Ishikawa (cell line): ENCODE measurements at regions not wholly inside any gene's neighbourhood (a gene's known extent, or its start where the extent isn't known, plus 50 kb on each side); places are given as distances from the start of the nearest gene placed in this dataset.

ENCODE experiments used
- CEBPB ChIP-seq: IDR thresholded peaks from 2 replicates; pipeline ENCODE4 v1.6.1; 2012
- CREB1 ChIP-seq: IDR thresholded peaks from 2 replicates; pipeline ENCODE4 v1.6.1; 2012; ENCODE audit warnings: low read depth
- EGR1 ChIP-seq: IDR thresholded peaks from 2 replicates; pipeline ENCODE4 v1.6.1; 2012
- EP300 ChIP-seq: IDR thresholded peaks from 2 replicates; pipeline ENCODE4 v1.6.1; 2012; ENCODE audit warnings: borderline replicate concordance
- FOXM1 ChIP-seq: IDR thresholded peaks from 2 replicates; pipeline ENCODE4 v1.6.1; 2012; ENCODE audit warnings: low read depth, borderline replicate concordance
- NFIC ChIP-seq: IDR thresholded peaks from 2 replicates; pipeline ENCODE4 v1.6.1; 2012
- RAD21 ChIP-seq: IDR thresholded peaks from 2 replicates; pipeline ENCODE4 v1.6.1; 2012; ENCODE audit warnings: low read depth
- TAF1 ChIP-seq: IDR thresholded peaks from 2 replicates; pipeline ENCODE4 v1.6.1; 2012; ENCODE audit warnings: low read depth, mild to moderate bottlenecking
- TCF12 ChIP-seq: IDR thresholded peaks from 2 replicates; pipeline ENCODE4 v1.6.1; 2012; ENCODE audit warnings: low read depth
- TEAD4 ChIP-seq: IDR thresholded peaks from 2 replicates; pipeline ENCODE4 v1.6.1; 2012
- YY1 ChIP-seq: IDR thresholded peaks from 2 replicates; pipeline ENCODE4 v1.6.1; 2012; ENCODE audit warnings: low read depth
- ZBTB7A ChIP-seq: IDR thresholded peaks from 2 replicates; pipeline ENCODE4 v1.6.1; 2012; ENCODE audit warnings: low read depth
- TF ChIP-seq, protein P1 (sequence below): IDR thresholded peaks from 2 replicates; pipeline ENCODE4 v1.6.1; 2012; ENCODE audit warnings: low read depth, mild to moderate bottlenecking
- TF ChIP-seq, protein P2 (sequence below): IDR thresholded peaks from 2 replicates; pipeline ENCODE4 v1.6.1; 2012
- TF ChIP-seq, protein P3 (sequence below): IDR thresholded peaks from 2 replicates; pipeline ENCODE4 v1.6.1; 2012

DNA sequence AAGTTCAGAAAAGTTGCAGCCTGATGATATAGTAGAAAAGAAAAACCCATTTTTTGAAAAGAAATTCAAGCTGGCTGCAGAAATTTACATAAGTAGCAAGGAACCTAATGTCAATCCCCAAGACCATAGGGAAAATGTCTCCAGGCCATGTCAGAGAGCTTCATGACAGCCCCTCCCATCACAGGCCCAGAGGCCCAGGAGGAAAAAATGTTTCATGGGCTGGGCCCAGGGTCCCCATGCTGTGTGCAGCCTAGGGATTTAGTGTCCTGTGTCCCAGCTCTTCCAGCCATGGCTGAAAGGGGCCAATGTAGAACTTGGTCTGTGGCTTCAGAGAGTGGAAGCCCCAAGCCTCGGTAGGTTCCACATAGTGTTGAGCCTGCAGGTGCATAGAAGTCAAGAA is 220.3 kb downstream of the CSNK1G3 start:
- TF ChIP-seq EGR1: no peak
- TF ChIP-seq, protein P1, sequence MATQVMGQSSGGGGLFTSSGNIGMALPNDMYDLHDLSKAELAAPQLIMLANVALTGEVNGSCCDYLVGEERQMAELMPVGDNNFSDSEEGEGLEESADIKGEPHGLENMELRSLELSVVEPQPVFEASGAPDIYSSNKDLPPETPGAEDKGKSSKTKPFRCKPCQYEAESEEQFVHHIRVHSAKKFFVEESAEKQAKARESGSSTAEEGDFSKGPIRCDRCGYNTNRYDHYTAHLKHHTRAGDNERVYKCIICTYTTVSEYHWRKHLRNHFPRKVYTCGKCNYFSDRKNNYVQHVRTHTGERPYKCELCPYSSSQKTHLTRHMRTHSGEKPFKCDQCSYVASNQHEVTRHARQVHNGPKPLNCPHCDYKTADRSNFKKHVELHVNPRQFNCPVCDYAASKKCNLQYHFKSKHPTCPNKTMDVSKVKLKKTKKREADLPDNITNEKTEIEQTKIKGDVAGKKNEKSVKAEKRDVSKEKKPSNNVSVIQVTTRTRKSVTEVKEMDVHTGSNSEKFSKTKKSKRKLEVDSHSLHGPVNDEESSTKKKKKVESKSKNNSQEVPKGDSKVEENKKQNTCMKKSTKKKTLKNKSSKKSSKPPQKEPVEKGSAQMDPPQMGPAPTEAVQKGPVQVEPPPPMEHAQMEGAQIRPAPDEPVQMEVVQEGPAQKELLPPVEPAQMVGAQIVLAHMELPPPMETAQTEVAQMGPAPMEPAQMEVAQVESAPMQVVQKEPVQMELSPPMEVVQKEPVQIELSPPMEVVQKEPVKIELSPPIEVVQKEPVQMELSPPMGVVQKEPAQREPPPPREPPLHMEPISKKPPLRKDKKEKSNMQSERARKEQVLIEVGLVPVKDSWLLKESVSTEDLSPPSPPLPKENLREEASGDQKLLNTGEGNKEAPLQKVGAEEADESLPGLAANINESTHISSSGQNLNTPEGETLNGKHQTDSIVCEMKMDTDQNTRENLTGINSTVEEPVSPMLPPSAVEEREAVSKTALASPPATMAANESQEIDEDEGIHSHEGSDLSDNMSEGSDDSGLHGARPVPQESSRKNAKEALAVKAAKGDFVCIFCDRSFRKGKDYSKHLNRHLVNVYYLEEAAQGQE: no peak
- TF ChIP-seq TCF12: no peak
- TF ChIP-seq ZBTB7A: no peak
- TF ChIP-seq CREB1: no peak
- TF ChIP-seq CEBPB: no peak
- TF ChIP-seq TEAD4: no peak
- no peak for TF ChIP-seq YY1
- TF ChIP-seq, protein P2, sequence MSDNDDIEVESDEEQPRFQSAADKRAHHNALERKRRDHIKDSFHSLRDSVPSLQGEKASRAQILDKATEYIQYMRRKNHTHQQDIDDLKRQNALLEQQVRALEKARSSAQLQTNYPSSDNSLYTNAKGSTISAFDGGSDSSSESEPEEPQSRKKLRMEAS: no peak
- no peak for TF ChIP-seq RAD21
- TF ChIP-seq NFIC: no peak
- TF ChIP-seq FOXM1: no peak
- no peak for TF ChIP-seq TAF1

DNA sequence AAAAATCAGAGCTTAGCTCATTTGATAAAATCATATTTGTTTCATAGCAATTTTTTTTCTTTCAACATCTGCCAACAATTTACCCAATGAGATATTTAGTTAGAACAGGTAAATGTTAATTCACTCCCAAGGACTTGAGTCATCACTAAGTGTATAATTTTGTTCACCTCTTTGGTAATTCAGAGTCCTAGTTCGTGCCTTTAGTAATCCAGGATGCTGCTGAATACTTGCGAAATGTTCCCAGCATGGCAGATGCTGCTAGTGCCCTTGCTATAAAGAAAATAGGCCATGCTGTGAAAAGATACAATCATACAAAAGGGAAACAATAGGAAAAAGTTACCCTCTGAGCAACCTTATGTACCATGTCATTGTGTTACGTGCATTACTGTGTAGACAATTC is 210.5 kb downstream of the CSNK1G3 start:
- TF ChIP-seq RAD21 (no peak), EP300 (no peak), TEAD4 (no peak), TAF1 (no peak), CREB1 (no peak), FOXM1 (no peak), CEBPB (no peak), ZBTB7A (no peak), EGR1 (no peak), YY1 (no peak)
- TF ChIP-seq, protein P3, sequence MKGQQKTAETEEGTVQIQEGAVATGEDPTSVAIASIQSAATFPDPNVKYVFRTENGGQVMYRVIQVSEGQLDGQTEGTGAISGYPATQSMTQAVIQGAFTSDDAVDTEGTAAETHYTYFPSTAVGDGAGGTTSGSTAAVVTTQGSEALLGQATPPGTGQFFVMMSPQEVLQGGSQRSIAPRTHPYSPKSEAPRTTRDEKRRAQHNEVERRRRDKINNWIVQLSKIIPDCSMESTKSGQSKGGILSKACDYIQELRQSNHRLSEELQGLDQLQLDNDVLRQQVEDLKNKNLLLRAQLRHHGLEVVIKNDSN: no peak
- TF ChIP-seq, protein P1: no peak
- TF ChIP-seq, protein P2: no peak

DNA sequence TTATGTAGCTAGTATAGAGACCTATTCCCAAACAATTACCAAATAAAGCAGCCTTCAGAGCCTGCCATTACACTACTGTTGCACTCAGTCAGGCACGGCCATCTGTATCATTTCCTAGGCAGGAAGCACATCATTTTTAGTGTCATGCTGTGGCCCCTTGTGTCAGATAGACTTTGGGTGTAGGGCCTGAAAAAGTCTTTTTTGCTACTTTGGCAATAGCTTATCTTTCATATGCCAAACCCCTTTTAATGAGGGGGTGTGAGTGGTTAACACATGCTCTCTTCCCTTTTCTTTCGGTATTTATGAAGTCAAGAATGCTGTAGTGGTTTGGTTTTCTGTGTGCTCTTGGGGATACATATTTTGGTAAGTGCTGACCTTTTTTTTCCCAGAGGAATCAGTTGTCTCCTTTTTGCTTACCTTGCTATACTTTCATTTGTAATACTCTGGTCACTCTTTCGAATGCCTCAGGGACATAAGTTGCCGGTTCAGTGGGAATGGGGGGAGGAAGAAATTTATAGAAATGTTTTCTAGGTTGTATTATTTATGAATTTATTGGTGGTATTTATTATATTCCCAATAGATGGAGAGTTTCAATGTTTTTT is 209.8 kb downstream of the CSNK1G3 start:
- TF ChIP-seq, protein P2: no peak
- TF ChIP-seq YY1 (no peak), TCF12 (no peak), TAF1 (no peak), NFIC (no peak), EP300 (no peak), EGR1 (no peak), RAD21 (no peak), CREB1 (no peak), FOXM1 (no peak), ZBTB7A (no peak), TEAD4 (no peak), CEBPB (no peak)
- TF ChIP-seq, protein P1: no peak
- TF ChIP-seq, protein P3: no peak

DNA sequence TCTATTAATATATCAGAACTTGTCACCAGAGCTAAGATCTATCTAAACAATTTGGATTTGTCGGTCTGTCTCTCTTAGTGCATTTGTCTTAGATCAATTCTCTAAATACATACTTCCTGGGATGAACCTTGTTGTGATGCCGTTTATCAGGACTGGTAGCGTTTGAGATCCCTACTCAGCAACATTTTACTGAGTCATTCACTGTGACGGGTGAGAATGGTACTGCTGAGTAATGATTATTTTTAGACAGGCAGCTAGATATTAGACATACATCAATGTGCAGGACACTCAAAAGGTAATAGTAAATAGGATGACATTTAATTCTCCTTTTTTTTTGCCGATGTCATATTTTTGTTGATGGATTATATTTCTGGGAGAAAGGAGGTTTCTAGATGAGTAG is 209.0 kb downstream of the CSNK1G3 start:
- TF ChIP-seq TAF1 (no peak), TEAD4 (no peak), NFIC (no peak), ZBTB7A (no peak), EP300 (no peak), RAD21 (no peak), EGR1 (no peak), FOXM1 (no peak), CREB1 (no peak), TCF12 (no peak), YY1 (no peak), CEBPB (no peak)
- TF ChIP-seq, protein P3: no peak
- TF ChIP-seq, protein P2: no peak
- TF ChIP-seq, protein P1: no peak
